Brain microvascular endothelial cell (primary cell): ENCODE measurements at regions not wholly inside any gene's neighbourhood (a gene's known extent, or its start where the extent isn't known, plus 50 kb on each side); places are given as distances from the start of the nearest gene placed in this dataset.

Experiments used
- DNase-seq: peaks from one replicate; pipeline ENCODE4 v3.0.0-alpha.2; 2020
- H3K27ac ChIP-seq: fragments of 250-450 bp; sonication (Bioruptor Pico); 2 replicates; pipeline ENCODE4 v1.5.1; 2020; ENCODE audit warnings: mild to moderate bottlenecking, moderate library complexity
- H3K27me3 ChIP-seq: fragments of 250-450 bp; sonication (Bioruptor Pico); replicated peaks from 2 replicates; pipeline ENCODE4 v1.5.1; 2020; ENCODE audit warnings: mild to moderate bottlenecking
- H3K36me3 ChIP-seq: fragments of 250-450 bp; sonication (Bioruptor Pico); replicated peaks from 2 replicates; pipeline ENCODE4 v1.5.1; 2020; ENCODE audit warnings: mild to moderate bottlenecking
- H3K4me3 ChIP-seq: 2 replicates; pipeline ENCODE4 v1.5.1; 2011; ENCODE audit warnings: low read depth, mild to moderate bottlenecking, control low read depth, low read length, moderate library complexity
- in situ Hi-C: cut with HindIII; loops from 2 replicates; pipeline ENCODE4 v1.10.0; 2017; ENCODE audit warnings: low sequenced_read_pairs, low pct_ligation_motif_present
- TF ChIP-seq, protein P1 (sequence below): IDR thresholded peaks from 2 replicates; pipeline ENCODE4 v1.5.1; 2011; ENCODE audit warnings: low read depth, mild to moderate bottlenecking, moderate library complexity, low read length, control low read depth, inconsistent platforms; ENCODE audit errors: missing control alignments

DNA sequence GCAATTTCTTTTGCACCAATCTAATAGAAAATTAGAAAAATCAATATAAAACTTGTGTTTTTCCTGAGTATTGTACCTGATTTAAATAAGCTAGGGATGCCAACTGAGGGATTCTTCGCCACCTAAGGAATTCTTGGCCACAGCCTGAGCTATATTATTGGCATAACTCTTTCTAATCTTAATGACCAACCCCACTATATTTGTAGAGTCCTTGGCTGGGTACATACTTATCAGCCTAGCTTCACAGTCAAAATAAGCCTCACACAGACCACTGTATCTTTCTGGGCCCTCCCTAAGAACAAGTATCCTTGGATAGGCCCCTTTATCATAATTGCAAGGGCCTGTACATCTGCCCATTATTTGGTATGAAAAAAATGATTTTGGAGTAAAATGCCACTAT lies 247.1 kb downstream of the DUSP6 start:
- Histone ChIP-seq H3K27me3 (no peaks in the 10 kb centered on the region), H3K4me3 (no peak overlapping the region), H3K36me3 (no peaks in the 10 kb centered on the region), H3K27ac (no peak overlapping the region)
- TF ChIP-seq, protein P1, sequence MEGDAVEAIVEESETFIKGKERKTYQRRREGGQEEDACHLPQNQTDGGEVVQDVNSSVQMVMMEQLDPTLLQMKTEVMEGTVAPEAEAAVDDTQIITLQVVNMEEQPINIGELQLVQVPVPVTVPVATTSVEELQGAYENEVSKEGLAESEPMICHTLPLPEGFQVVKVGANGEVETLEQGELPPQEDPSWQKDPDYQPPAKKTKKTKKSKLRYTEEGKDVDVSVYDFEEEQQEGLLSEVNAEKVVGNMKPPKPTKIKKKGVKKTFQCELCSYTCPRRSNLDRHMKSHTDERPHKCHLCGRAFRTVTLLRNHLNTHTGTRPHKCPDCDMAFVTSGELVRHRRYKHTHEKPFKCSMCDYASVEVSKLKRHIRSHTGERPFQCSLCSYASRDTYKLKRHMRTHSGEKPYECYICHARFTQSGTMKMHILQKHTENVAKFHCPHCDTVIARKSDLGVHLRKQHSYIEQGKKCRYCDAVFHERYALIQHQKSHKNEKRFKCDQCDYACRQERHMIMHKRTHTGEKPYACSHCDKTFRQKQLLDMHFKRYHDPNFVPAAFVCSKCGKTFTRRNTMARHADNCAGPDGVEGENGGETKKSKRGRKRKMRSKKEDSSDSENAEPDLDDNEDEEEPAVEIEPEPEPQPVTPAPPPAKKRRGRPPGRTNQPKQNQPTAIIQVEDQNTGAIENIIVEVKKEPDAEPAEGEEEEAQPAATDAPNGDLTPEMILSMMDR, result no peak
- DNase-seq, result no peak
- in situ Hi-C loops, result no loop called here

DNA sequence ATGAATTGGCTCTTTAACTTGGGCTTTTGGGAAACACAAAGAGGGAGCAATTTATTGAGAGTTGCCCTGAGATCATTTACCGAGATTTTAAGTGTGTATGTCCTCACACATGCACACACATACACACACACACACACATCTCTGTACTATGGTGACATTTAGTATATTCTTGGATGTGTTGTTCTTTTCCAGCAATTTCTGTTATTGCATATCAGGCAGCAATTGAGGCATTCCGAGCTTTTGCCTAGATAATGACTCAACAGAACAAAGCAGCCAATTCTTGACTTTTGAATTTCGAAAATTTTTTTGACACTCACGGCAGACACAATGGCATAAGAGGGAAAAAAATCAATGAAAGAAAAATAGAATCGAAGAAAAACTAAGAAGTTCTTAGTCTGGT lies 248.5 kb downstream of the DUSP6 start:
- in situ Hi-C loops, result no loop called here
- TF ChIP-seq, protein P1, result no peak
- Histone ChIP-seq H3K36me3 (no peaks in the 10 kb centered on the region), H3K4me3 (no peak overlapping the region), H3K27me3 (no peaks in the 10 kb centered on the region), H3K27ac (no peak overlapping the region)
- no peak for DNase-seq

DNA sequence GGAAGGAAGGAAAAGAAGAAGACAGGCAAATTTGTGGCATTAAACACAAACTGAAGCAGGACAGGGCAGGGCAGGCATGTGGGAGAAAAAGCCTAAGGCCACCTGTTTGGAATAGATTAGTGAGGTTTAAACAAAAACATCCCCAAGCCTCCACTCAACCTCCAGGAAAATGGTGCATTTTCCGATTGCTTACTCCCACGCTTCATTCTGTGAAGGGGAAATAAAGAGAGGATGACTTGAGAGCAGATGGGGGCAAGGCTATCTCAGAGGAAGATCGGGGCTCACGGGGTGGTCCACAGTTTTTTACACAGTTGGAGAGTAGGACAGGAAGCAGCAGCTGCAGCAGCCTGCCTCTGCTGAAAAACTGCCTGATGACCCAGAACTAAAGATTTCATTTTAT lies 250.9 kb downstream of the DUSP6 start:
- TF ChIP-seq, protein P1, result no peak
- no peak for DNase-seq
- Histone ChIP-seq H3K36me3 (no peaks in the 10 kb centered on the region), H3K27ac (no peak overlapping the region), H3K4me3 (no peak overlapping the region), H3K27me3 (no peaks in the 10 kb centered on the region)
- in situ Hi-C loops, result no loop called here

DNA sequence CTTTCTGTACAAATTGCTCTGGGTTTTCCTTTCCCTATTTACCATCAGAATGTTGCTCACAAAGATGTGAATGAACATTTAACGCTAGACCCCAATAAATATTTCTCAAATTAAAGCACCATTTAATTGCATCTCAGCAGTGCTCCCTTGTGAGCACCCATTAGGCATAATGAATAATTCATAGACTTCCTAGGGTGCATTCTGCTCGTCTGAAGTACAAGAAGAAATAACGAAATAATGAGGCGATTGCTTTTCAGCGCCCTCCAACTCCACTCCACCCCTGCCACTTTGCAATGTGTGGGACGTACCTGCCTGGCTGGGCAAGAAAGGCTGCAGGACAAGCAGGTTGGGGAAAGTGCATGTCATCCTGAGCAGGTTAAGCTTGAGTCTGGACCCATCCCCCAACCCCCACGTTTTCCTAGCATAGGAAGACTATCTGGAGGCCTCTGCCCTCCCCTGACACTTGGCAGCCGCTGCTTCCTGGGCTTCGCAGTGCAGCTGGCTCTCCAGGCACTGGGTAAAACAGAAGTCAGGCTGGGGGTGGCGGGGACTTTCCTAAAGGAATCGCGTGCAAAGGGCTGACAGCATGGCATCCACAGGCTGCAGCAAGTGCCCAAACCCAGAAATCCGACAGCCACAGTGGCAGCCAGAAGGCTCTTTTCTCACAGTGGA lies 253.7 kb downstream of the DUSP6 start:
- H3K27ac ChIP-seq, result no peak overlapping the region
- H3K4me3 ChIP-seq, result no peak overlapping the region
- TF ChIP-seq, protein P1, result no peak
- in situ Hi-C loops, result no loop called here
- no peaks in the 10 kb centered on the region for H3K27me3 ChIP-seq
- DNase-seq, result peak; percentile 21
- H3K36me3 ChIP-seq, result no peaks in the 10 kb centered on the region

DNA sequence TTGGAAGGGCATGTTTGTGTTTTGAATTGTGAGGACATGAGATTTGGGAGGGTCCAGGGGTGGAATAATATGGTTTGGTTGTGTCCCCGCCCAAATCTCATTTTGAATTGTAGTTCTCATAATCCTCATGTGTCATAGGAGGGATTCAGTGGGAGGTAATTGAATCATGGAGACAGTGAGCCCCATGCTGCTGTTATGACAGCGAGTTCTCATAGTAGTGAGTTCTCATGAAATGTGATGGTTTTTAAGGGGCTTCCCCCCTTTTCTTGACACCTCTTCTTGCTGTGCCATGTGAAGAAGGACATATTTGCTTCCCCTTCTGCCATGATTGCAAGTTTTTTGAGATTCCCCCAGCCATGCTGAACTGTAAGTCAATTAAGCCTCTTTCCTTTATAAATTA lies 260.0 kb downstream of the DUSP6 start:
- TF ChIP-seq, protein P1, result no peak
- Histone ChIP-seq H3K27me3 (no peaks in the 10 kb centered on the region), H3K27ac (no peak overlapping the region), H3K36me3 (no peaks in the 10 kb centered on the region), H3K4me3 (no peak overlapping the region)
- in situ Hi-C loops, result no loop called here
- no peak for DNase-seq

DNA sequence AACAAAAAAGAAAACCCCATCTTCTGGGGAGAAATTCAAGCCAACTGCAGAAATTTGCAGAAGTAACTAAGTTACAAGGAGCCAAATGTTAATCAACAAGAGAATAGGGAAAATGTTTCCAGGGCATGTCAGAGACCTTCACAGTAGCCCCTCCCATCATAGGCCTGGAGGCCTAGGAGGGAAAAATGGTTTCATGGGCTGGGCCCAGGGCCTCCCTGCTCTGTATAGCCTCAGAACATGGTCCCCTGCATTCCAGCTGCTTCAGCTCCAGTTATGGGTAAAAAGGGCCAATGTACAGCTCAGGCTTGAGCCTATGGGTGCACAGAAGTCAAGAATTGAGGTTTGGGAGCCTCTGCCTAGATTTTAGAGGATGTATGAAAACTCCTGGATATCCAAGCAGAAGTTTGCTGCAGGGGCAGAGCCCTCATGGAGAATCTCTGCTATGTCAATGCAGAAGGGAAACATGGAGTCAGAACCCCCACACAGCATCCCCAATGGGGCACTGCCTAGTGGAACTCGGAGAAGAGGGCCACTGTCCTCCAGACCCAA lies 260.9 kb downstream of the DUSP6 start:
- in situ Hi-C loops, result no loop called here
- TF ChIP-seq, protein P1, result no peak
- no peak for DNase-seq
- Histone ChIP-seq H3K27me3 (no peaks in the 10 kb centered on the region), H3K27ac (no peak overlapping the region), H3K36me3 (no peaks in the 10 kb centered on the region), H3K4me3 (no peak overlapping the region)
